ENCODE measurements at regions not wholly inside any gene's neighbourhood (a gene's known extent, or its start where the extent isn't known, plus 50 kb on each side); places are given as distances from the start of the nearest gene placed in this dataset.

- Histone ChIP-seq H3K36me3 (no peaks in the 10 kb centered on the region), H3K4me1 (no peaks in the 10 kb centered on the region), H3K4me3 (no peak overlapping the region), H3K27me3 (no peaks in the 10 kb centered on the region), H3K27ac (no peak overlapping the region), H3K9me3 (no peaks in the 10 kb centered on the region)
- no peak for TF ChIP-seq EP300 (IDR thresholded peaks at IDR 0.05)
- no peak for TF ChIP-seq CTCF (IDR thresholded peaks at IDR 0.05)
- TF ChIP-seq POLR2AphosphoS5 (IDR thresholded peaks at IDR 0.05) = no peak
- TF ChIP-seq POLR2A (IDR thresholded peaks at IDR 0.05) = no peak
- WGBS, 2 donors = 88 to 91% methylated on average over 3 of the region's 3 CpGs
- intact Hi-C loops (cut with DNase I) = no loop called here
- no peak for DNase-seq
Measured at GRCh38 chr13:69319656-69320055, 788.0 kb upstream of the ATXN8OS start.

DNA sequence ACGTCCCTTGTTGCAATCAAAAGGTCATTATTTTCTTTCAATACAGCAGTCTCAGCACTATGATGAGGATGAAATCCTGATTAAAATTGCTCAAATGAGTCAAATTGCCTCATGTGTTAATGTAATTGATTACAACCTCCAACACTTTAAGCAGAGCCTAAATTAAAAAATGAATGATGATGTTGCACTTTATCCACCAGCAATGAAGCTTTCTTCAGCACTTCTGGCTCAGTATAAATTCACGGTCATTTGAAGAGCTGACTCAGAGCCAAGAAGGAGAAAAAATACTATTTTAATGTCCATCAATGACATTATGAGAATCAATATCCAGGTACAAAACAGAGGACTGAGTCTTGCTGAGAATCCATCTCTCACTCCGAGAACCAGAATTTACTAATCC is 792.6 kb upstream of the ATXN8OS start:
- Histone ChIP-seq H3K4me1 (no peaks in the 10 kb centered on the region), H3K36me3 (no peaks in the 10 kb centered on the region), H3K27me3 (no peaks in the 10 kb centered on the region), H3K4me3 (no peak overlapping the region), H3K27ac (no peak overlapping the region), H3K9me3 (no peaks in the 10 kb centered on the region)
- intact Hi-C loops (cut with DNase I) = no loop called here
- TF ChIP-seq CTCF (IDR thresholded peaks at IDR 0.05) (no peak), EP300 (IDR thresholded peaks at IDR 0.05) (no peak), POLR2A (IDR thresholded peaks at IDR 0.05) (no peak), POLR2AphosphoS5 (IDR thresholded peaks at IDR 0.05) (no peak)
- 76 to 80% methylated on average over 3 of the region's 3 CpGs for WGBS, 2 donors
- DNase-seq = no peak

DNA sequence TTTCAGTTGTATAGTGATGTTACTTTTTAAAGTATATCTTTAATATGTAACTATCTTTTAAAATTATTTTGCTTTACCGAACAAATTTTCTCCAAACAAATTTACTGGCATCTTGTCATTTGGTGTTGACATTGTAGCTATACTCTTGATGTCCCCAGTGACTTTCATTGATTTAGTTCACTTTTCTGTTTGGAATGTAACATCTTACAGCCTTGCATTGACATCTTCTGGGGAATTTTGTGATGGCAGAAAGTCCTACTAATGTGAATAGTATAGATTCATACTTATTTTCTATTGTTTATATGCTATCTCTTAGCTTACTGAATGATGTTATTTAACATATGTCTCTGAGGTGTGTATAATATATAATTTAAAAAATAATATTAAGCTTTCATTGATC is 800.9 kb upstream of the ATXN8OS start:
- Histone ChIP-seq H3K36me3 (no peaks in the 10 kb centered on the region), H3K4me3 (no peak overlapping the region), H3K9me3 (no peaks in the 10 kb centered on the region), H3K4me1 (no peaks in the 10 kb centered on the region), H3K27ac (no peak overlapping the region), H3K27me3 (no peaks in the 10 kb centered on the region)
- DNase-seq = no peak
- TF ChIP-seq POLR2A (IDR thresholded peaks at IDR 0.05) = no peak
- TF ChIP-seq EP300 (IDR thresholded peaks at IDR 0.05) = no peak
- no peak for TF ChIP-seq CTCF (IDR thresholded peaks at IDR 0.05)
- TF ChIP-seq POLR2AphosphoS5 (IDR thresholded peaks at IDR 0.05) = no peak
- 63 to 96% methylated on average over 1 of the region's 1 CpG for WGBS, 2 donors
- intact Hi-C loops (cut with DNase I) = no loop called here

DNA sequence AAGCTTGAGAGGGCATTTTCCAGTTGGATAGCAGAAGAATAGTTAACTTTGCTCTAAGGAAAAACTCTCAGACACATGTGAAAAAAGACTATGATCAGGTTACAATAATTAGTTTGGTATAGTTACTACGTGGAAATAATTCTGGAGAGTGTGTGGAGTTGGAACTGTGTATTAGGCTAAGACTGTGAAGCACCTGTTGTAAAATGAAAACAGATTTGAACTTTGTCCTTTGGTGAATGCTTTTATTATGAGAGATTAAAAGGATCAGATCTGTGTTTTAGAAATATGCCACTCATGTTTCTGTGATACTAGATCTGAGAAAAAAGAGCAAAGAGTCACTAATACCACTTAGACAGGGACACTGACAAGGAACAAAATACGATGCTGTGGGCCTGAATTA is 807.5 kb upstream of the ATXN8OS start:
- TF ChIP-seq CTCF (IDR thresholded peaks at IDR 0.05) (no peak), POLR2A (IDR thresholded peaks at IDR 0.05) (no peak), EP300 (IDR thresholded peaks at IDR 0.05) (no peak), POLR2AphosphoS5 (IDR thresholded peaks at IDR 0.05) (no peak)
- Histone ChIP-seq H3K4me1 (no peaks in the 10 kb centered on the region), H3K4me3 (no peak overlapping the region), H3K9me3 (no peaks in the 10 kb centered on the region), H3K27ac (no peak overlapping the region), H3K36me3 (no peaks in the 10 kb centered on the region), H3K27me3 (no peaks in the 10 kb centered on the region)
- WGBS, 2 donors = 13 to 25% methylated on average over 2 of the region's 2 CpGs
- intact Hi-C loops (cut with DNase I) = no loop called here
- DNase-seq = no peak

- H3K36me3 ChIP-seq = no peaks in the 10 kb centered on the region
- DNase-seq = no peak
- no peak for TF ChIP-seq POLR2AphosphoS5 (IDR thresholded peaks at IDR 0.05)
- TF ChIP-seq POLR2A (IDR thresholded peaks at IDR 0.05) = no peak
- TF ChIP-seq CTCF (IDR thresholded peaks at IDR 0.05) = no peak
- TF ChIP-seq EP300 (IDR thresholded peaks at IDR 0.05) = no peak
- no peaks in the 10 kb centered on the region for H3K9me3 ChIP-seq
- H3K4me1 ChIP-seq = no peaks in the 10 kb centered on the region
- intact Hi-C loops (cut with DNase I) = no loop called here
- no peak overlapping the region for H3K27ac ChIP-seq
- H3K27me3 ChIP-seq = no peaks in the 10 kb centered on the region
- no peak overlapping the region for H3K4me3 ChIP-seq
- 10 to 29% methylated on average over 1 of the region's 1 CpG for WGBS, 2 donors
Measured at GRCh38 chr13:69296130-69296529, 811.5 kb upstream of the ATXN8OS start.

All from sigmoid colon (tissue), 6 donors.